CD4-positive, alpha-beta memory T cell (primary cell): ENCODE measurements at regions not wholly inside any gene's neighbourhood (a gene's known extent, or its start where the extent isn't known, plus 50 kb on each side); places are given as distances from the start of the nearest gene placed in this dataset.

ENCODE experiments used
- CTCF ChIA-PET: fragments of 350-600 bp; sonication (Branson Sonifier 250); formaldehyde crosslinking; loops from one replicate; lab custom pipeline; 2021; ENCODE audit warnings: inconsistent platforms; ENCODE audit not compliant: partially characterized antibody; lab: Charles Lee
- POLR2A ChIA-PET: fragments of 350-600 bp; sonication (Branson Sonifier 250); formaldehyde crosslinking; loops from one replicate; lab custom pipeline; 2021; ENCODE audit not compliant: partially characterized antibody; lab: Charles Lee
- DNase-seq, 5 donors: peaks; one replicate each; pipeline versions ENCODE4 v3.0.0 to v3.0.0-alpha.2; 2020 to 2022; ENCODE audit warnings: mixed read lengths in 1 of 5
- H3K27ac ChIP-seq: one replicate; pipeline ENCODE4 v1.7.0; 2013; ENCODE audit warnings: low read depth, low read length
- H3K27me3 ChIP-seq: 2 replicates; pipeline ENCODE4 v1.7.0; 2013; ENCODE audit warnings: mild to moderate bottlenecking, low read length, moderate library complexity; ENCODE audit not compliant: insufficient read depth
- H3K36me3 ChIP-seq: 2 replicates; pipeline ENCODE4 v1.7.0; 2013; ENCODE audit warnings: mild to moderate bottlenecking, low read length, moderate library complexity; ENCODE audit not compliant: insufficient read depth
- H3K4me1 ChIP-seq: 2 replicates; pipeline ENCODE4 v1.7.0; 2013; ENCODE audit warnings: mild to moderate bottlenecking, low read length, moderate library complexity; ENCODE audit not compliant: insufficient read depth
- H3K4me3 ChIP-seq, 2 donors: one replicate each; pipeline ENCODE4 v1.7.0; 2013; ENCODE audit warnings: low read length in 2 of 2, mild to moderate bottlenecking in 1 of 2
- H3K9me3 ChIP-seq, 2 donors: one replicate each; pipeline ENCODE4 v1.7.0; 2013; ENCODE audit warnings: low read length in 2 of 2, control low read depth in 1 of 2; ENCODE audit not compliant: control insufficient read depth in 1 of 2
- H3K27ac Mint-ChIP-seq, 7 donors: one replicate each; pipeline ENCODE4 v1.8.0; 2020 to 2021; ENCODE audit warnings: mixed read lengths in 7 of 7, mild to moderate bottlenecking in 6 of 7, inconsistent platforms in 3 of 7, moderate library complexity in 3 of 7
- H3K27me3 Mint-ChIP-seq, 2 donors: one replicate each; pipeline ENCODE4 v1.8.0; 2020 to 2021; ENCODE audit warnings: mixed read lengths in 2 of 2
- H3K36me3 Mint-ChIP-seq, 2 donors: one replicate each; pipeline ENCODE4 v1.8.0; 2020 to 2021; ENCODE audit warnings: mixed read lengths in 2 of 2, inconsistent platforms in 1 of 2, mild to moderate bottlenecking in 1 of 2
- H3K4me1 Mint-ChIP-seq, 4 donors: one replicate each; pipeline ENCODE4 v1.8.0; 2020 to 2021; ENCODE audit warnings: mixed read lengths in 4 of 4, mild to moderate bottlenecking in 1 of 4
- H3K4me3 Mint-ChIP-seq, 8 donors: one replicate each; pipeline ENCODE4 v1.8.0; 2020 to 2021; ENCODE audit warnings: mixed read lengths in 8 of 8, mild to moderate bottlenecking in 7 of 8, moderate library complexity in 6 of 8, inconsistent platforms in 3 of 8
- H3K9me3 Mint-ChIP-seq, 8 donors: one replicate each; pipeline ENCODE4 v1.8.0; 2020 to 2021; ENCODE audit warnings: mixed read lengths in 8 of 8, mild to moderate bottlenecking in 5 of 8, inconsistent platforms in 3 of 8, moderate library complexity in 1 of 8
- intact Hi-C: fragments of 100-400 bp; cut with micrococcal nuclease; formaldehyde crosslinking; loops from one replicate; pipeline ENCODE4 v1.15.1; 2023

DNA sequence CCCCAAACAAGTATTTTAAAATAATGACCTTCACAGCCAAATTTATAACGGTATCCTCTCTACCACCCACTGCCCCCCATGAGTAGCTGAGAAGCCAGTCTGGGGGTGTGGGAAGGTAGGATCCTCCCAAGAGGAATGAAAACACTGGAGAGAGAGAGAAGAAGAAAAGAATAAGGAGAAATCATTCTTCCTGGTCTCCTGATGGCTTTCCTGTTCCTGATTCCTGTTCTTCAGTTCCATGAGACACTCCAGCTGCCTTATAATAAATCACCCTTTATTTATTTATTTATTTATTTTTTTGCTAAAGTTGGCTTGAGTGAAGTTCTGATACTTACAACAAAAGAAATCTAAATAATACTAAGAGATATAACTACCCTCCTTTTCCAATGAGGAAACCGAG lies 56.4 kb upstream of the FAM20A start:
- no peak for DNase-seq
- Mint-ChIP-seq H3K4me3 (no peak overlapping the region), H3K36me3 (no peaks in the 10 kb centered on the region), H3K9me3 (peaks cover 0 to 3% (median 0%) of the 10 kb centered on the region in 8 donors), H3K27me3 (peaks cover 0 to 11% of the 10 kb centered on the region in 2 donors), H3K27ac (no peak overlapping the region), H3K4me1 (no peaks in the 10 kb centered on the region)
- POLR2A ChIA-PET = no interaction called here
- Histone ChIP-seq H3K4me3 (no peak overlapping the region), H3K4me1 (no peaks in the 10 kb centered on the region), H3K9me3 (no peaks in the 10 kb centered on the region), H3K27ac (no peak overlapping the region), H3K27me3 (no peaks in the 10 kb centered on the region), H3K36me3 (no peaks in the 10 kb centered on the region)
- intact Hi-C loops = no loop called here
- CTCF ChIA-PET = no interaction called here

DNA sequence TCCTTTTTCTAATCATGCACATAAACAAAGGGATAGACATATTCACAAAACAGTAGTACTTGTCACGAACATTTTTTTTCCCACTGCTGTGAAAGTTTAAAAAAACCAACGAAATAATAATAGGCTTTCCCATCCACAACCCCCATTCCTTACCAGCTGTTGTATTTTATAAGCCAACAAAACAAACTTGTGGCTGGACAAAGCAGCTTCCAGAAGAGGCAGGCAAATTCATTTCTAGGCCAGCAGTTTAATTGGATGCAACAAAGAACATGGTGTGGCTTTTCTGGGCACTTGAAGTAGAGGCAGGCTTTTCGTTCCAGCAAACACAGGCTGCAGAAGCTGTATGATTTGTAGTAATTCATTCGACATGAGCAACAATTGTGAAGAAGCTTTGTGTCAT lies 56.0 kb upstream of the FAM20A start:
- no peak for DNase-seq
- no peaks in the 10 kb centered on the region for H3K9me3 ChIP-seq
- H3K4me1 ChIP-seq = no peaks in the 10 kb centered on the region
- ChIA-PET POLR2A (no interaction called here), CTCF (no interaction called here)
- Mint-ChIP-seq H3K27ac (no peak overlapping the region), H3K4me3 (no peak overlapping the region), H3K27me3 (peaks cover 0 to 9% of the 10 kb centered on the region in 2 donors), H3K4me1 (no peaks in the 10 kb centered on the region), H3K9me3 (peaks cover 0 to 3% (median 0%) of the 10 kb centered on the region in 8 donors), H3K36me3 (no peaks in the 10 kb centered on the region)
- no peak overlapping the region for H3K4me3 ChIP-seq
- no peaks in the 10 kb centered on the region for H3K36me3 ChIP-seq
- intact Hi-C loops = no loop called here
- H3K27ac ChIP-seq = no peak overlapping the region
- H3K27me3 ChIP-seq = no peaks in the 10 kb centered on the region

- Mint-ChIP-seq H3K36me3 (no peaks in the 10 kb centered on the region), H3K27me3 (peaks cover 0 to 9% of the 10 kb centered on the region in 2 donors), H3K4me3 (no peak overlapping the region), H3K4me1 (no peaks in the 10 kb centered on the region), H3K27ac (no peak overlapping the region), H3K9me3 (peaks cover 0 to 3% (median 0%) of the 10 kb centered on the region in 8 donors)
- ChIA-PET CTCF (no interaction called here), POLR2A (no interaction called here)
- Histone ChIP-seq H3K27ac (no peak overlapping the region), H3K4me3 (no peak overlapping the region), H3K27me3 (no peaks in the 10 kb centered on the region), H3K36me3 (no peaks in the 10 kb centered on the region), H3K9me3 (no peaks in the 10 kb centered on the region), H3K4me1 (no peaks in the 10 kb centered on the region)
- intact Hi-C loops = no loop called here
- no peak for DNase-seq
Observed at GRCh38 chr17:68656666-68657065, 55.5 kb upstream of the FAM20A start.
